Right lung (tissue), 2 donors: ENCODE measurements at regions not wholly inside any gene's neighbourhood (a gene's known extent, or its start where the extent isn't known, plus 50 kb on each side); places are given as distances from the start of the nearest gene placed in this dataset.
"Not testable (repeated sequence)": the region's sequence is repeated elsewhere in the genome, so short reads cannot be mapped to it uniquely, and the experiment has no call there.

ENCODE experiments used
- DNase-seq, 2 donors: peaks; one replicate each; pipeline ENCODE4 v3.0.0-alpha.2; 2013

GRCh38 chrX:127207326-127207725 lies 387.8 kb downstream of the PRR32 start:
- no peak for DNase-seq

- not testable (repeated sequence) for DNase-seq
Measured at GRCh38 chrX:127221821-127222220, 402.3 kb downstream of the PRR32 start.

- DNase-seq: no peak
Measured at GRCh38 chrX:127243654-127244053, 424.1 kb downstream of the PRR32 start.

- DNase-seq: no peak
Measured at GRCh38 chrX:127259742-127260141, 440.2 kb downstream of the PRR32 start.

GRCh38 chrX:127276326-127276725 lies 456.8 kb downstream of the PRR32 start:
- DNase-seq: no peak

GRCh38 chrX:127300511-127300910 lies 481.0 kb downstream of the PRR32 start:
- DNase-seq: no peak

GRCh38 chrX:127302841-127303240 lies 483.3 kb downstream of the PRR32 start:
- no peak for DNase-seq

GRCh38 chrX:127305013-127305412 lies 485.5 kb downstream of the PRR32 start:
- no peak for DNase-seq

GRCh38 chrX:127306262-127306661 lies 486.7 kb downstream of the PRR32 start:
- DNase-seq: no peak

GRCh38 chrX:127313635-127314034 lies 494.1 kb downstream of the PRR32 start:
- DNase-seq: no peak

GRCh38 chrX:127317159-127317558 lies 497.6 kb downstream of the PRR32 start:
- no peak for DNase-seq

- DNase-seq: no peak
Measured at GRCh38 chrX:127324128-127324527, 504.6 kb downstream of the PRR32 start.
